IPS DF 4.7 (cell line): ENCODE measurements at regions not wholly inside any gene's neighbourhood (a gene's known extent, or its start where the extent isn't known, plus 50 kb on each side); places are given as distances from the start of the nearest gene placed in this dataset.
"Not testable (repeated sequence)": the region's sequence is repeated elsewhere in the genome, so short reads cannot be mapped to it uniquely, and the experiment has no call there.

Experiments used
- DNase-seq: peaks from one replicate; pipeline ENCODE4 v3.0.0-alpha.2; 2013; ENCODE audit warnings: low spot score; ENCODE audit errors: extremely low read depth

DNA sequence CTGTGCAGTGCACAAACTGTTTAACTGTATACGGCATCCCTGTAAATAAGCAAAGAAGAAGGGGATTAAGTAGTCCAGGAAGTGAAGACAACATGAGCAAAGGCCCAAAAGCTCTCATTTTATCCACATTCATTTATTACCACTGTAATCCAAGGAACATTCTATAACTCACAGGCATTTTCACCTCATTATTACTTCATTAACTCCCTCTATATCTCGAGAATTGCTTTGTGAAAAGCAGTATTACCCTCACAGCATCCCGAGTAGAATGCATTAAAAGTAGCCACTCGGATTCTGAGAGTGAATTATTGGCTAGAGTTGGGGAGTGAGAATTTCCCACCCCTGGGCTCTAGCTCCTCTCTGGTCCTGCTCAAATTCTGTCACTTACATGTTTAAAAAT, 51.0 kb upstream of the CHCHD3 start:
- DNase-seq, result no peak

DNA sequence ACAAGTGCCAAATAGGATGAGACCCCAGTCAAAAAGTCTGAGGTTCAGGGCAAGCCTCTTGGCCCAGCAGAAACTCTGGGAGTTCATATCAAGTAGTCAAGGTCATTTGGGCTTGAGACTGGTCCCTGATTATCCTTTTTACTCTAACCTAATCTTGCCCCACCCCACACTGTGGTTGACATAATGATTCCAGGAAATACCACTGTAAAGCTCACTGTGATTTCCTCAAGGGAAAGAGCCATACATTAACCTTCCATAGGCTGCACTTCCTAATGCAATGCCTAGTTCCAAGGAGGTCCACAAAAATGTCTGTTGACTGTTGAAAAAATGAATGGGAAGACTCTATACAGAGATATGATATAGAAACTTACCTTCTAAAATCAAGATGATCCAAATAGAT, 52.9 kb upstream of the CHCHD3 start:
- no peak for DNase-seq

DNA sequence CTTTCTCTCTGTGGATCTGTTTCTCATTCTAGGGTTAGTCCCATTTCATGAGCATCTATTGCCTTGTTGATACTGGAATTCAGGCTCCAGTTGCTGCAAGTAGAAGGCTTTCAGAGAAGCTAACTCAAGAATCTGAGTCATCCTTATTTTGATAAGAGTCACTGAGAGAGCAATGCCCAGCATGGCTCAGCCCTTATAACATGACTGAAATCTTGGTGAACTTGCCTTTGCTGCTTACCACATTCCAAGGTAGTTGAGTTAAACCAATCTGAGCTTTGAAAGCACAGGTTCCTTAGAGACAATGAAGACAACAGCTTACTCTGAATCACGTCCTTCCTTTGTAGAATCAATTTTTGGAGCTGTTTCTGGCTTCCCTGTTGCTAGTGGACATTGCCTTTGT, 53.6 kb upstream of the CHCHD3 start:
- no peak for DNase-seq

DNA sequence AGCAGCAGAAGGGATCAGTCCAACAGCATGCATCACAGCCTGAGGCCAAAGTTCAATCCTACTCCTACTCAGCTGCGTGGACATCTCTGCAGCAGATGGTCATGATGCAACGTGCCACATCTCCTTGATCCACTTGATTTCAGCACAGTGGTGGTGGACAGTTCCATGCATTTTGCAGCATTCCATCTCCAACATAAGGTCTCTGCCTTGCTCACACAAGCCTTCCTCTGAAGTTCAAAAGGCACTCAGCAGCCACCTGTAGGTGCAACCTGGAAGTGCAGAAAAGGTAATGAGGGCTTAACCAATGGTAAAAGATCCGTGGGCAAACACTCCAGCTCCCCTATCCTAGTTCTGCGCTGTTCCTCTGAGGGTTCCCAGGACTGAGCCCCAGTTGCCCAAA, 57.5 kb upstream of the CHCHD3 start:
- peak; percentile 60 for DNase-seq

DNA sequence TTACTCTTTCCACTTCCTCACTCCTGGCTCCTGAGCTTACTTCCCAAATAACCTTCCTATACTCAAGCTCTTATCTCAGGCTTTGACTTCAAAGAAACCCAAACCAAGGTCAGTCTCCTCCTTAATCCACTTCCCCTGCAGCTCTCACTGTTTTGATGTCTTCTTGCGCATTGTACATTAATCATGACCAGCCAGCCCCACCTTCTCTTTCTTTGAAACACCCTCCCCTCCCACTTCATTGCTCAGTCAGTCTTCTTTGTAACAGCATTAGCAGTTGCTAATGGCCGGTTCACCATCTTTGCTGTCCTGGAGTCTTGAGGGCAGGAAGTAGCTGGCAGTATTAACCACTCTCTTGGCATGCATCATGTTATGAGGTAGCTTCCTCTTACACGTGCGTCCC, 57.9 kb upstream of the CHCHD3 start:
- DNase-seq, result no peak

DNA sequence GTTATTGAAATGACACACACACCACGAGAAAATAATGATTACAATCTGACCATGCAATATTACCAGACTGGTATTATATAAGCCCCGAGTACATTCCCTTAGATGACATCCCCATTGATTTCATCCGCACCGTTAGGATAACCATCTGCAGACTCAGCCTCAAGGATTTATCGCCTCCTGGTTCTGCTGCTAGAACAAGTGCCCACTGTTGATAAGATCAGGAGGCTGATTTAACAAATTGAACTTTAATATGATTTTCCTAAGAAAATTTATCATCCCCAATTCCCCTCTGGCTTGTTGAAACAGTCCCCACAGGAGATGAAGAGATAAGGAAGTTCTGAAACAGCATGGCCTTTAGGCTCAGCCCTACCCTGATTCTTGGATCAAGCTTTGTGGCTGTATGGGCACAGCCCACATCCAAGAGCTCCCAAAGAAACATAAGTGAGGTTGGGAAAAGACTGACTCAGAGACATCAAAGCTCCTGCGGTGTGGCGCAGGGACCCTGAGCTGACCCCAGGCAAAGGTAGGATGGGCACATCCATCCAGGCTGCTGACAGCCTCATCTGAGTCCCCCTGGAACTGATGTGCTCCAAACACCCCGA, 59.2 kb upstream of the CHCHD3 start:
- DNase-seq, result no peak

DNA sequence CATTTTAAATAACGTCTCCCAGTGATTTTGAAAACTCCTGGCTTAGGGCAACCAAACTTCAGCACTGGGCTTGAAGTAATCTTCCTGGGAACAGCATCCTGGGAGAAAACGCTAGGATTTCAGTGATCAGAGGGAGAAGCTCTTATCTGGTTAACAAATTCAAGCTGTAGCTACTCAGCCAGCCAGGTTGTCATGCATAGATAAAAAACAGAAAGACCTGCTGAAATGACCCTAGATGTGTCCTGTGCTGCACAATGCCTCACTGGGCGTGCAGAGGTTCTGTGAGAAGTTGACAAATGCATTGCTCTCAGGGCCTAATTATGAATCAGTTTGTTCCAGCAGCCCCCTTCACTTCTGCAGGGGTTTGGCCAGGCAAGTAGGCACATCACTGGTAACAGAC, 68.9 kb upstream of the CHCHD3 start:
- DNase-seq, result no peak

DNA sequence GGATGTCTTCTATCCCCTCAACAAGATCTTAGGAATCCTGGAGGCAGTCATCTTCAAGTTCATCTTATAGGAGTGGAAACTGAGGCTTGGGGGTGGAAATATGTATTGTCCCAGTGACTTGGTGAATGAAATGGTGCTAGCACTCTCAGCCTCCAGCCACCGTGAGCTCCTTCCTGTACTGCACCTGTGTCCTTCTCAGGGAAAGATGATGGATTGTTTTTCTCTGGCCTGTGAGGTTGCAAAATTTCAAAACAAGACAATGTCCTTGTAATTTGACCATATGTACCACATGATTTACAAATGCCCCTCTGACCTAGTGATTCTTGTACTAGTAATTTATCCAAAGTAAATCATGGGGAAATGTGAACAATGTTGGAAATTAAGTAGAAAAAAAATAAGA, 71.0 kb upstream of the CHCHD3 start:
- DNase-seq, result no peak

DNA sequence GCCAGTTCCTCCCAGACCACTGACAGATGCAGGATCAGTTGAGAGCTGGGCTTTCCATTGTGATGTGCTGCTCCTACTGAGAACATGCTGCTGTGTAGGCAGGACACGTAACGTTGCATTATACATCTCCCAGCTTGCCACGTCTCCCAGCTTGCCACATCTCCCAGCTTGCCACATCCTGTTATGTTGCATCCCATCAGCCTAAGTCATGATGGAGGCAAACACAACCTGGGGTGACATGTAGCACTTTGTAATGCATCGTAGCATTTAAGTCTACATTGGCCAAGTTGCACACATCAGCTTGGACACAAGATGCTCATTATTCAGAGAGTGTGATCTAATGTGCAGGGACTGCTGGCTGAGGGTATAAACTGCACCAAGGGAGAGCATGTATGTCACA, 73.3 kb upstream of the CHCHD3 start:
- DNase-seq, result no peak

DNA sequence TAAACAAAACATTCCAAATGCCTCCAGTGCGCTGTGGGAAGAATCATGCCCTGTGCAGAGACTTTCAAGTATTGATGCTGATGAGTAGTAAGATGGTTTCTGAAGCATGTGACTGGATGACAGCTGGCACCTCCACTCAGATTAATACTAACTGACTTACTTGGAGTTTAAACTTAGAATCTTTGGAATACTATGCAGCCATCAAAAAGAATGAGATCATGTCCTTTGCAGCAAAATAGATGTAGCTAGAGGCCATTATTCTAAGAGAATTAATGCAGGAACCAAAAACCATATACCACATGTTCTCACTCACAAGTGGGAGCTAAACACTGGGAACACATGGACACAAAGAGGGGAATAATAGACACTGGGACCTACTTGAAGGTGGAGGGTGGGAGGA, 73.8 kb upstream of the CHCHD3 start:
- no peak for DNase-seq

DNA sequence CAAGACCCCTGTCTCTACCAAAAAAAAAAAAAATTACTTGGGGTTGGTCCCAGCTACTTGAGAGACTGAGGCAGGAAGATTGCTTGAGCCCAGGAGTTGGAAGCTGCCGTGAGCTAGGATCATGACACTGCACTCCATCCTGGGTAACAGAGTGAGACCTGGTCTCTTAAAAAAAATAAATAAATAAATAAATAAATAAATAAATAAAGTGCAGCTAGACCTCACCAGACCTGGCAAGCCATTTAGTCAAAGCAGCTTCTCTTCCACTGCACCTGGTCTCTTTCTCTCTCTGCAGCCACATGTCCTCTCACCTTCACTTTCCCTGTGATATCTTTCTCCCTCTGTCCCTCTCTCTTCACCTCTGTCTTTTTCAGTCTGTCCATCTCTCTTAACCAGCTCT, 75.2 kb upstream of the CHCHD3 start:
- DNase-seq, result no peak

DNA sequence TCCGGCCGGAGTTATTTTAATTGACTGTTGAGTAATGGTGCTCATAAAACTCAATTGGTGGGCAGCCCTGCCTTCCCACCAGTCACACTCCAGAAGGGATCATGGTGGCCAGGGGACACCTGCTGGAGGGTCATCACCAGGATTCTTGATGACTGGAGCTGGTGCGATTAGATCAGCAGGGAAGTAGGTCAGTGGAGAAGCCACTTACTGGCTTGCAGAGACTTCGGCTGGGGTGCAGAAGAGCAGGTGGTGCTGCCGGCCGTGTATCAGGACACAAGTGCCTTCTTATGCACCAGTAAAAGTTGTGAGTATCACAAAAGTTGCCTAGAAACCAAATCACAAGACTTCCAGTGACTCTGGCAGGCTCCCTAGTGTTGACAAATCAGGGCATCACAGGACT, 82.6 kb upstream of the CHCHD3 start:
- no peak for DNase-seq

DNA sequence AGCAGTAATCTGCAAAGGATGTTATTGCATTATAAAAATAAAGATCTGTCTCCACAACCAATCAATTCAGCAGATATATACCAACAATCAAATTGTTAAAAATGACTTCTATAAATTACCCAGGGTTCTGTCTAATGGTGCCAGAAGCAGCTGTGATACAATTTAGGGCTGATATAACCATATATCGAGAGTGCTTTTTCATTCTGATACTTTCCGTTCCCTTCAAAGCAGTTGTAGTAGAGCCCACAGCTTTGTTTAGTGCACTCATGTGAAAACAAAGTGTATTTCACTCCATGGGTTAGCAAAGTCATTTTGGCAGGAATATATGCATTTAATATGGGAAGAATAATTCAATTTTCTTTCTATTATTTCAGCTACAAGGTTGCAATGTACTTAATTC, 83.1 kb upstream of the CHCHD3 start:
- no peak for DNase-seq

DNA sequence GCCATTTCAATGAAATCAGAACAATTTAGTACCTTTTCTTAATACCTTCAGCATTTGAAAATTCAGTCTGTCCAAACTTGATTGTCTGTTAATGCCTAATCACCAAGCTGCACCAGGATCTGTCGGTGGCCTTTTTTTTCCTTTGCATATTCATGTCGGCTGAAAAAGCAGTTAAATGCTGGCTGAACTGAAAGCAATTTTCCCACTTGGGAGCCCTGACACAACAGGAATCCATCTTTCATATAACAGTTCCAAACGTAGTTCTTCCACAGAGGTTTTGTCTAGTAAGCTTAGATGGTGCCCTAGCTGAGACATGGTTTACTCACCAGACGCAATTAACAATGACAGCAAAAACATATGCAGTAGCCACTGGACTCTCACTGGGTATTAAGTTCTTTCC, 83.6 kb upstream of the CHCHD3 start:
- DNase-seq, result no peak

DNA sequence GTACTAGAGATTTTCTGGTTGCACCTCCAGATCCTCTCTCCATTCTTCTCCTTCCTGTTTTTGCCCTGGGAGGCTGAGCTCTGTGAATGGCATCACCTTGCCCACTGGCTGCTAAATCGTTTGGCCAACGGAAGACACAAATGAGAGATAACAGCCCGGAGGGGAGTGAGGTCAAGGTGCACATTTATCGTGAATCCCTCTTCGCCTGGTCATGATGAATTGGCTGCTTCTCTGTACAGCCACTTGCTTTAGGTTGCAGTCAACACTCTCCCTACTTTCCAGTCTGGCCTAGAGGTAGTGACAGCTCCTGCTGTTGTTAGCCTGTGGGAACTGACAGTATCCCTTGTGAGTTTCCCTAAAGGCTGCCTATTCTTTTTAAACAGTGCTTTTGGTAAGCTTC, 85.4 kb upstream of the CHCHD3 start:
- no peak for DNase-seq

DNA sequence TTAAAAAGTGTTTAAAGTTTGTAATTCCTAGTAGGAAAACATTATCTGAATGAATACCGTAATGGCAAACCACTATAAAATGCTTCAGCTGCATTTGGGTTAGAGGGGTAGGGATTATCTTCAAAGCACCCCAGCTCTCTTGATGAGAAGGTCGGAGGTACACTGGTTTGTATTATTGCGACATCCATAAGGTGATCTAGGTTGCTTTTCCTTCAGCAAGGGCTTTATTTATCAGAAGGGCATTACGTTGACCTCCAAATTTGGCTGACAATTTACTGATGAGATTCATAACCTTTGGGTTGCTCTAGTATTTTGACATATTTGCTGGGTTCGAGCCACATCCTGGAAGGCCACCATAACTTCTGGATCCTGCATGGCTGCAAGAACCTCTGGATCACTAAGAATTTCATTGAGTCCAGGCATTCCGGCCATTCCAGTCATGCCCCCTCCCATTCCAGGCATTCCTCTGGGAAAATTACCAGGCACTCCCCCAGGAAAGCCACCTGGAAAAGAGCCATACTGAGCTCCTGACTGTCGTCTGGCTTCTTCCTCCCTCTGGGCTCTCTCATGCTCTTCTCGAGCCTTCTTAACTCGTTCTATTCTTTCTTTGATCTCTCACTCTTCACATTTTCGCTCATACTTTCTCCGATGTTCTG, 83.6 kb upstream of the EXOC4 start:
- DNase-seq, result not testable (repeated sequence)

DNA sequence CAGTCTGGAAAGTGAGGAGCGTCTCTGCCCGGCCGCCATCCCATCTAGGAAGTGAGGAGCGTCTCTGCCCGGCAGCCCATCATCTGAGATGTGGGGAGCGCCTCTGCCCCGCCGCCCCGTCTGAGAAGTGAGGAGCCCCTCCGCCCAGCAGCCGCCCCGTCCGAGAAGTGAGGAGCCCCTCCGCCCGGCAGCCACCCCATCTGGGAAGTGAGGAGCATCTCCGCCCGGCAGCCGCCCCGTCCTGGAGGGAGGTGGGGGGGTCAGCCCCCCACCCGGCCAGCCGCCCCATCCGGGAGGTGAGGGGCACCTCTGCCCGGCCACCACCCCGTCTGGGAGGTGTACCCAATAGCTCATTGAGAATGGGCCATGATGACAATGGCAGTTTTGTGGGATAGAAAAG, 75.4 kb upstream of the EXOC4 start:
- DNase-seq, result not testable (repeated sequence)

DNA sequence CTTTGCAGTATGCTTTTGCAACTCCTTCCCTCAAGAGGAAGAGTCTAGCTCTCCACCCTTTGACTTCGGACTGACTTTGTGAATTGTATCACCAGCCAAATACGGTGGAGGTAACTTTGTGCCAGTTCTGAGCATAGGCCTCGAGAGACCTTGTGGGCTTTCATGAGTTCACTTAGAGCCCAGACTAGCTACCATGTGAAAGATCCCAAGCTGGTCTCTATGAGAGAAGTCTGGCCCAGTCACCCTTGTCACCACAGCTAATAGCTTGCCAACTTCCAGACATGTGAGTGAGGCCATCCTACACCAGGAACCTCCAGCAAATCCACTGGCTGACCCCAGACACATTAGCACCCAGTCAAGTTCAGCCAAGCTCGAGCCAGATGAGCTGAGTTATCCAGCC, 72.2 kb upstream of the EXOC4 start:
- no peak for DNase-seq

DNA sequence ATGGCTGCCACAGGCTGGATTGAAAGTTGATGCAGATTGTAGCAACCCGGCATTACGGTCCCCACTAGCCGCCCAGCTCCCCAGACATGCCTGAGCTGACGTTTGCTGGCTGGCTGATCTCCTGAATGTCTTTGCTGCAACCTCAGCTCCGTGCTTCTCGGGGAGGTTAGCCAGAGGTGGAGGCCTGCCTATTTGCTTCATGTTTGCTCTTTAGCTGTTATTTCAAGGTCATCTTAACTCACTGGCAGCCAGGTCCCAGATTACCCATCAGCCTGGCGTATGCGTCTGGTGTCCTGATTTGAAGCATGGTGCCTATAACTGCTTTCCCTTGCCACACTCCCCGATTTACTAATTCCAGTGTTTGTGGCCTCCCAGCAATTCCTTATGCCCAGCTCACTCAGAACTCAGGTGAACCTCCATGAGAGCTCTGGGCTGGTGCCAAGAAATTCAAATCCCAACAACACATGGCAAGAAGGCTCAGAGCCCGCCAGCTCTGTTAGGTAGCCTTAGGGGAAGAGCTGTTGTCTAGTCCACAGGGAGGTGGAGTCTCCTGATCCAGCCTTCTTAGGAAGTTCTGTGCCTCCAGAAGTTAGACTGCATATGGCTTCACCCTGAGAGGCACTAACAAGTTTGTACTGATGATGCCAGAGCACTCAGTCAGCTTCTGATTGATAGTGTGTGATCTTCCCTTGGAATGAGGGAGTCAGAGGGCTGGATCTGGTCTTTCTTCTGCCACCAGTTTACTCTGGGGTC, 69.7 kb upstream of the EXOC4 start:
- DNase-seq, result no peak

DNA sequence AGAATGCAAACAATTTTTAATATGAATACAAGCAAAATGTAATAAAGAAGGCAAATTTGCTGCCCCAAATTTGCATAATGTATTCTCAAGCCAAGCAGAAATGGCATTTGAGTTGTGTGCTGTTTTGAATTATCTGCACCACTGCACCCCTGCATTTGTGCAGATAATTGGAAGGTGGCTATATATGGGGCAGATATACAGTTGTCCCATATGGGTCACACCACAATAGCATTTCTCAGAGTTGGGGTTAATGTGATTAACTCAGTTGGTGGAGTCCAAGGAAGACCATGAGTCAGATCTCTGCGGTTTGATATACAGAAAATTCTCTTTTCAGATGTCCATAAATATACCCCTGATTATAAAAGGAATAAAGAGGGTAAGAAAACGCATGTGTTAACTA, 68.9 kb upstream of the EXOC4 start:
- DNase-seq, result no peak

DNA sequence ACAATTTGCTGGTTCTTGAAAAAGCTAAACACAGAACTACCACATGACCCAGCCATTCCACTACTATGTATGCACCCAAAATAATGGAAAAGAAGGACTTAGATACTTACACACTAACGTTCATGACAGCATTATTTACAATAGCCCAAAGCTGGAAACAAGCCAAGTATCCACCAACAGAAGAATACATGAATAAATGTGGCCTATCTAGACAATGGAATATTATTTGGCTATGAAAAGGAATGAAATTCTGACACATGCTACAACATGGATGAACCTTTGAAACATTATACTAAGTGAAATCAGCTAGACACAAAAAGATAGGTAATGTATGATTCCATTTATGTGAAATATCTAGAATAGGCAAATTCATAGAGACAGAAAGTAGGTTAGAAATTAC, 67.4 kb upstream of the EXOC4 start:
- no peak for DNase-seq

DNA sequence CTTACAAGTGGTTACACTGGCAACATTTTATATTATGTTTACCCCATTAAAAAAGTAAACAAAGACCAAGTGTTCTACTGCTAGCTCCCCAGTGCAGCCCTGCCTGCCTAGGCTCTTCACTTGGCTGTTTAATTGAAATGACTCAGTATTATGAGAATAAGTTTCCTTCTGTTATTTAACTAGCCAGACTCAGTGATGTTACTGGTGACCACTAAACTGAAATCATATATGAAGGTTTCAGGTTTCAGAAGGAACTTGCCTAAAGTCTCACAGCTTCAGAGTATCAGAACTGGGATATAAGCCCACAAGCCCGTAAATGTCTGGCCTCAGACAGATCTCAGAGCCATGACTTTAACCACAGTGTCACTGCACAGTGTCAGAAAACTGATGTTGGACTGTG, 66.8 kb upstream of the EXOC4 start:
- DNase-seq, result no peak

DNA sequence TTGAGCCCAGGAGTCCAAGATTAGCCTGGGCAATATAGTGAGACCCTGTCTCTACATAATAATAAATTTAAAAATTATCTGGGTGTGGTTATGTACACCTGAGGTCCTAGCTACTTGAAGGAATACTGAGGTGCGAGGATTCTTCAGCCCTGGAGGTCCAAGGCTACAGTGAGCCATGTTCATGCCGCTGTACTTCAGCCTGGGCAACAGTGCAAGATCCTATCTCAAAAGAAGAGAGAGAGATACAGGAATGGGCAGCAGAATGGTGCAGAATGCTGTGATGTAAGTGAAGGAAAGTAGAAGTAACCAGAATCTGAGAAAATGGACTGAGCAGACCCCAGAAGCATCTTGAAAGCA, 62.7 kb upstream of the EXOC4 start:
- no peak for DNase-seq
